ENCODE measurements at regions not wholly inside any gene's neighbourhood (a gene's known extent, or its start where the extent isn't known, plus 50 kb on each side); places are given as distances from the start of the nearest gene placed in this dataset.
A peak's percentile ranks its signal among the peaks of the same experiment; 100 is the strongest.
"Not testable (repeated sequence)": the region's sequence is repeated elsewhere in the genome, so short reads cannot be mapped to it uniquely, and the experiment has no call there.

DNA sequence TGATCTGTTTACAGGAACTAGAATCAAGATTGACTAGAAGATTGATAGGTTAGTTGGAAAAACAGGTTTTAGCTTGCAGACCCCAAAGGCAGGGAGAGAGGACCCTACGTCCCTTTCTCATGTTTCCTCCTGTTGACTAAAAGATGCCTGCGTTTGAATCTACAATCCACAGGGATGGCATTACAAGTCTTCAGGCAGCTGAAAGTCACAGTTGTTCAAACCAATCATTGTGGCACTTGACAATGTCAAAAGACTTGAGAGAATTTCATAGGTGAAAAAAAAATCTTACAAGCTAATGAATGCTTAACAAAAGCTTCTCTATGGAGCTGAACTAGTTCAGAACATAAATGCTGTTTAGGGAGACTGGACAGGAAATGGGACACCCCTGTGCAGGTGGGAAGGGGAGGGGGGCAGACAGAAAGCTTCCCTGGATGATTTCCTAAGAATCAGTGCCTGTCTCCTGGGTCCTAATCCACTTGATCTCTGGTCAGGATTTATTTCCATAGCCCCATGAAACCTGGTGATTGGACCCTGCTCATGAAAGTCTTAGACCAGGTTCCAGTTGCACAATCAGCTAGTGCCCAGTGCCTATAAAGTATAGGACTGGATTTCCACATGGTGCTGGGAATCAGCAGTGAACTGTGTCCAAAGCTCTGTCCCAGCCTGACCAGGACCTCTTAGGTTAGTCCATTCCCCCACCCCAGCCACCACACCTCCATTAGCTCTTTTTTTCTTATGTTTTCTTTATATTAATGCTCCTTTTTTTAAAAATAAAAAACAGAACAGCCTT is 91.6 kb upstream of the BCAR3 start:
- no peak for DNase-seq (ENCODE audit: low spot score)

DNA sequence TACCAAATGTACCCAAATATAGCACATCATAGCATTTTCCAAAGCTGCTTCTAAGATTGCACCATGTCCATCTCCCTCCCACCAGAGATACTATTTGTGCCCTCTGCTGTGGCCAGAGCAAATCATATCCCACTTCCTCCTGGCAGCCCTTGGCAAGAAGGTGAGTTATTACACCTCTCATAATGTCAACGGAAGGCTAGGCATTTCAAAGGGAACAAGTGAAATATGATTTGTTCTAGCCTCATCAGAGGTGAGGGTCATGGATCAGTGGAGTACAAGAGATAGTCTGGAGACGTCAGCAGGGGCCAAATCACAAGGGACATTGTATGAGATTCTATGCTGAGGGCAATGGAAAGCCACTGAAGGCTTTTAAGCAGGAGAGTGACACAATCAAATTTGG is 90.2 kb upstream of the BCAR3 start:
- no peak for DNase-seq (ENCODE audit: low spot score)

DNA sequence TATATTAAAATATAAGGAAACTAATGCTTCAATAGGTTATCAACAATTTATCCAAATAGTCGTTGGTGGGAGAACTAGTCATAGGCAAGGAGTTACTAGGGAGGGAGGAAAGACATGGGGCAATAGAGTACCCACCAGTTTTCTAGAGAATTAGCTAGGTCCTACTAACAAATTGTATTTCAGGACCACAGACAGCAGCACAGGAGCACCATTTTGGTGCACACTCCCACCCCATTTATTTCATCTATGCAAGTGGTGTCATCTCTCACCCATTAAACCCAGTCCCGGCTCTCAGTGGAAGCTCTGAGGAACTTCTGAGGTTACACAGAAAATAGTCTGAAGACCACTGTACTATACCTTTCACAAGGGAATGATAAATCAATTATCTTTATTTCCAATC is 89.0 kb upstream of the BCAR3 start:
- DNase-seq (ENCODE audit: low spot score) = no peak

DNA sequence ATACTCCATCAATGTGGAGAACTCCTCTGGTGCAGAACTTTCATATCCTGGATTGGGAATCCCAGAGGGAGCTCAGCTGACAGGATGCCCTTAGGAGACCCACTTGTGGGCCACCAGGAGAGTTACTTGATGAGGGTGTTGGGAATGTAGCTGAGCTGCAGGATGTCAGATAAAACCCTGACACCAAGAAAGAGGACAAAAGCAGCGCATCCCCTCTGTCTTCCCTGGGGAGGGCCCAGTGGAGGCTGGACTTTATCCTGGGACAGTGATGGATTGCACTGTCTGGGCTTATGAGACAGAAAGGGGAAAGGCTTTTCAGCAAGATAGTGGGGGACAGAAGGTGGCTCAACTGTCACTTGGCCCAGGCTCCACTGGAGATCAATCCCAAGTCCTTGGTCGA is 88.1 kb upstream of the BCAR3 start:
- no peak for DNase-seq (ENCODE audit: low spot score)

DNA sequence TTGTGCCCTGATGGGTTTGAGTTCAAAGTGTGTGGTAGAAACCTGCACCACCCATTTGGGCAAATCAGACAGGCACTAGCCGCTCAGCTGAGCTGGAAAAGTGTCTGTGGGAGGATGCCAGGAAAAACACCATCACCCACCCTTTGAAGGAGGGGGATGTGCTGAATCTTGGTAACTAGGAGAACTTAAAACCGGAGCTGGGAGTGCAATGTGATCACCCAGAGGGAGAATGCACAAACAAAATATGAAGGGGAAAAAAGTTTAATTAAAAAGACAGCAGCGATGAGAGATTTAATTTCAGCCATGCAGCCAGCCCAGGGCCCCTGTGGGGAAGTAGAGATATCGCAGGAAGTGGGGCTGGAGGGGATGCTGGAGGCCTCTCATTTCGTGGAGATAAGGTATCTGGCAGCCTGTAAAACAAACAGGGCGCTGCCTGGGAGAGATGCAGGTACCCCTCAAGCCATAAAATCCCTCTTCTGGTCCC is 86.8 kb upstream of the BCAR3 start:
- peak; percentile 52 for DNase-seq (ENCODE audit: low spot score)

DNA sequence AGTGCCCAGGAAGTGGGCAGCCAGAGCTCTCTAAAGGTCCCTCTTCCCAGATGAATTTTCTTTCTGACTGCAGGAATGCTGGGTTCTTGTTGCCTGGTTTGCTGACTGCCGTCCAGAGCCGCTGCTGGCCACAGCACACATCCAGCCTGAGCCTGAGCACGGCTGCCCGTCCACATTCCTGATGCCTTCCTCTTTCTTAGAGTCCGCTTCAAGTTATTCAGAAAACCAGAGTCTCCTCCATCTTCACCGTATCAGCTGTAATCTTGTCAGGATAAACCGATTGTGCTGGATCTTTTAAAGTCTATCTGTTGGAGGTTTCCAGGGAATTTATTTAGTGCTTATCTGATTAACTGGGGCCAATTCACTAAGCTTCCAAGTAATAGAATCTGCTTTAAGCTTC is 84.8 kb upstream of the BCAR3 start:
- no peak for DNase-seq (ENCODE audit: low spot score)

DNA sequence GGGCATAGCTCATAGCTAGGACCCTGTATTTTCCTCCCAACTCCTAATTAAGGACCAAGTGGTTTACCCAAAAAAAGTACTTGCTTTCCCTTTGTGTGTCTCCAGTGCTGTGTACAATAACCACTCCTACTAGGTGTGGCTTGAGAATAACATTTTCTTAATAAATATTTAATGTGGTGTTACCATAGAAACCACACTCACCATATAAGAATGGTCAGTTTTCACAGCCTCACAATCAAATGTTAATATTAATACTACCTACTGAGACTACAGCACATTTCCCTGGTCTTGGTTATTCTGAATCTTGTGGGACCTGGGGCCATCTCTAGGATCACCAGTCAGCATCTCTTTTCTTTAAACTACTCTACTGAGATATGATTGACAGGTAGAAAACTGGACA is 83.5 kb upstream of the BCAR3 start:
- DNase-seq (ENCODE audit: low spot score) = no peak

DNA sequence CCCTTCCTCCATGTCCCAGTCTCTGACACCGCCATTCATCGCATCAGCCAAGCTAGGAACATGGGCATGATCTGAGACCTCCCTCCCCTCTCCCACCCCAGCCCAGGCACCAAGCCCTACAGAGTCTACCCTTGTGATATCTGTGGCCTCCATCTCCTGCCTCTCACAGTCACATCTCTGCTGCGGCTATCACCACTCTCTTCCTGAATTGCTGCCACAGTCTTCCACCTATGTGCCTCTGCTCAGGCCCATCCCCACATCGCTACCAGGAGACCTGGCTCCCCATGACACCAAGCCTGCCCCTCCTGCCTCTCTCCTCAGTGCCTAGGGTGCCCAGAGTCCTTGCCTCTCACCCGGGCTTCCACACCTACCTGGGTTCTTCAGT is 82.7 kb upstream of the BCAR3 start:
- no peak for DNase-seq (ENCODE audit: low spot score)

DNA sequence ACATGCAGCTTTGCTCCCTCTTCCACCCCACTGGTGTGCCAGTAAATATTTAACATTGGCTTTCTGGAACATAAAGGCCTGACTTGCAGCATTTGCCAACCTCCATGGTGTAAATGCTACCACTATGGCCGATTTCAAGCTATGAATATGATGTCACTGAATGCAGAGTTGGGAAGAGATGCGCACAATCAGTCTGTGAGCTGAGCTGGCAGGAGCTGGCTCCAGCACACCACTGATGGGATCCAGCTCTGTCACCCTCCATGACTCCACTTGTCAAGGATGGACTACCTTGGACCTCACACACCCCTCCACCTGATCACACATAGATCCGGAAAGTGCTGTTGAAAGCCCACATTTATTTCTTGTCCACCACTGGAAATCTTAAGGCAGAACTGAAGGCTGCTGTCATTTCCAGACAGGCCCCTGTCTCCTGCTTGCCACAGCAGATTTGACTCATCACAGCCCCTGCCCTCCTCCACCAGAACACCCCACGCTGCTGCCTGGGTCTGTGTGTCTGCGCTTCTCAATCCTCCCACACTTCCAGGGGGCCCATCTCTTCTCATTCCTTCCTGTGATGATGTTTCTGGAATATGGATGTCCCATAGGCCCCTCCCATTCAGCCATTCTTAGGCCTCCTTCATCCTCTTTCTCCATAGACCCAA is 82.2 kb upstream of the BCAR3 start:
- no peak for DNase-seq (ENCODE audit: low spot score)

DNA sequence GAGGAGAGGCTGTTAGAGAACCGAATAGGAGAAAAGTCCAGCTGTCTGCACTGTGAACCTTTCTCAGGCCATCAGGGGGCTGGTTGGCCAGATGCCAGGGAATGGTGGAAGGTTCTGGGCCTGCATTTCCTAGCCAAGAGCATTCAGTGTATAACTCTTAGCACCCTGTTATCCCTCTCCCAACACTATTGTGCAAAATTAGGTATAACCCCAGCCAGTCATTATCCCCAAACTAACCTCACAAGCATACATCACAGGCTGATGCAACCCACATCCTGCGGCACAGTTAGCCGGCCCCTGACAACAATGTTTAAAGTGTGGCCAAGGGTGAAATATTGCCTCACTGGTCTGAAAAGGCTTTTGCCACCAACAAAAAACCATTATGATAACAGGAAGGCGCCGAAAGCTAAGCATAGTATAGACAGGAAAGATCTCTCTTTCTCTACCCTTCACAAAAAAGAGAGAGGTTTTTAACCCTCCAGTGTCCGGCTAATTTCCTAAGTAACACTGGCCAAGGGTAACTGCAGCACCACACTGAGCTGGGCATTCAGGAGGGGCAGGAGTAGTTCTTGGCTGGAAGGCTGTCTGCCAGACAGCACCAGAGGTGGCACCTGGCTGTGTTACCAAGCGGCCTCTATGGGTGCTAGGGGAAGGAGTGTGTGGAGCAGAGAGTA is 77.3 kb upstream of the BCAR3 start:
- DNase-seq (ENCODE audit: low spot score) = peak; percentile 61

DNA sequence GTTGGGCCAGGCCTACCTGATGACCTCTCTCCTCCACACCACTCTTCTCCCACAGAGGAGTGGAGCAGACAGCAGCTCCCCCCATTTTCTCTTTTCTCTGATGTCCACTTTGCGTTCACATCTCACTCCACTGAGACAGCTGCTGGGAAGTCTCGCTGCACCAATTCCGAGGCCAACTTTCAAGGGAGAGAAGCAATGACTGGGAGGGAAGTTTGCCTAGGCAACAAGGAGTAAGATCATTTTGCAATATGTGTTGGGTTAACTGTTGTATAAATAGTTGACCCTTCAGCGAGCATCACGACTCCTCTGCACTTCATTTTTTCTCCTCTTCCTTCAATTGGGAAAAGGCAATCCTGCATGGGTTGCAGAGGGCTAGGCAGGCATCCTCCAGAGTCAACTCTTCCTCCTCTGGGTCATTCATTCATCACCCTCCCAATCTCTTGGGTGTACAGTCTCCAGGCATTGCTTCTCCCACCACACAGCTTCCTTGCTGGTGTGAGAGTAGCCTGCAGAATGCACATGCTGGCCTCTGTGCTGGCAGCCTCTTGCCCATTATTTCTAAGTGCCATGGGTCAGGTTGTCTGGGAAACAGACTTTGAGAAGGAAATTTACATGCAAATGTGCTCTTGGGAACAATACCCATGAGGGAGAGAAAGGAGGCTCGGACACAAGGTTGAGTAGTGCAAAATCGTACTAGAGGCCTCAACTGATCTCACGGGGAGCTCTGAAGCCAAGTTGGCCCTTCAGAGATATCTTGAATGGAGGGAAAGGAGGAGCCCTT is 75.8 kb upstream of the BCAR3 start:
- no peak for DNase-seq (ENCODE audit: low spot score)

DNA sequence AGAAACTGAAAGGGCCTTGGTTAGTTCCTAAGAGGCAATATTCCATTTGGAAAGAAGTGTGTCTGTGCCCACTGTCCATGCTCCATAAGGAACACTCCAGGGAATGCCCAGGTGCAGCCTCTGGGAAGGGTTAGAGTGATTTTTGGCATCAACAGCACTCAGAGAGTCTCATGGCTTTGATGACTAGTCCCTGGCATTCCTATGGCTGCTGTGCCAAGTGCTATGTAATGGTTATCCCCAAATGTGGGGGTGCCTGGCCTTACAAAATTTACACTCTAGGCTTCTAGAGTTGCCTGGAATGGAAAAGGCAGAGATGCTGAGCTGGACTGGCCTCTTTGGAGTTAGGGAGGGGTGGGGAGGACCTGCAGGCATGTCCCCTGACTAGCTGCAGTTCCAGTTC is 75.0 kb upstream of the BCAR3 start:
- DNase-seq (ENCODE audit: low spot score) = no peak

DNA sequence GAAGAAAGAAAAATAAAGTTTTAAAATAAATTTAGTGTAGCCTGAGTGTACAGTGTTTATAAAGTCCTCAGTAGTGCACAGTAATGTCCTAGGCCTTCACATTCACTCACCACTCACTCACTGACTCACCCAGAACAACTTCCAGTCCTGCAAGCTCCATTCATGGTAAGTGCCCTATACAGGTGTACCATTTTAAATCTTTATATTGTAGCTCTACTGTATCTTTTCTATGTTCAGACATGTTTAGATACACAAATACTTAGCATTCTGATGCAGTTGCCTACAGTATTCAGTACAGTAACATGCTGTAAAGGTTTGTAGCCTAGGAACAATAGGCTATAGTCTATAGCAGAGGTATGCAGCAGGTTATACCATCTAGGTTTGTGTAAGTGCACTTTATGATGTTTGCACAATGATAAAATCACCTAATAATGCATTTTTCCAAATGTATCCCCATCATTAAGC is 73.6 kb upstream of the BCAR3 start:
- DNase-seq (ENCODE audit: low spot score) = not testable (repeated sequence)

DNA sequence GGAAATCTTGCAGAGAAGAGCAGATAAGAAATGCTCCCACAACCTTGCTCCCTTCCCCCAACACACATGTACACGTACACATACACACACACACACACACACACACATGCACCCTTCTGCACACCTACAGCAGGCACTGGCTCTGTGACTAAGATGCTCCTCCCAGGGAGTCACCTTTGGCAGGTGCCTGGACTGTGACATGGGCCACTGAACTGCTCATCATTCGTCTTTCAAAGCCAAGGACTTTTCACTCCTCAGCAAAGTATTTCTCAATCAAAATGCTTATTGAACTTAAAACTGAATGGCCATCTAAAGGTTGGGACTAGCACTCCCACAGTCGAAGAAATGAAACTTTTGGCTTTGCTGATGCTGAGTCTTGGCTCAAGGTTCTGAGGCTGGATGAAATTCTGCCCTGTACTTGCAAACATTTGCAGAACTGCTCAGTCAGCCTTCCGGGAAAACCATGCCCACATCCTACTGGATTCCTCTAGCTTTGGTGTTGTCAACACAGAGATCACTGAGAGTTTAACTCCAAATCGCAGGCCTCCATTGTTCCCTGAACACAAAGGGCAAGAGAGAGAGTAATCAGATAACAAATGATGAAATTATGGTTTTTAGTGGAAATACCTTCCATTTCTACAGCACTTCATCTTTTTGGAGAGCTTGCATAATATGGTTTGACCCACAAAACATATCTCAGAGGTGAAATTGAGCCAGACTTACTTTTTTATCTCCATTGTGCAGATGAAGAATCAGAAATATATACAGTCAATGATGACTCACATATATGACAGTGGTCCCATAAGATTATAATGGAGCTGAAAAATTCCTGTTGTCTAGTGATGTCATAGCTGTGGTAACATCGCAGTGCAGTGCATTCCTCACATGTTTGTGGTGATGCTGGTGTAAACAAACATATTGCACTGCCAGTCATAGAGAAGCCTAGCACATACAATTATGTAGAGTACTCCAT is 72.4 kb upstream of the BCAR3 start:
- DNase-seq (ENCODE audit: low spot score) = no peak

DNA sequence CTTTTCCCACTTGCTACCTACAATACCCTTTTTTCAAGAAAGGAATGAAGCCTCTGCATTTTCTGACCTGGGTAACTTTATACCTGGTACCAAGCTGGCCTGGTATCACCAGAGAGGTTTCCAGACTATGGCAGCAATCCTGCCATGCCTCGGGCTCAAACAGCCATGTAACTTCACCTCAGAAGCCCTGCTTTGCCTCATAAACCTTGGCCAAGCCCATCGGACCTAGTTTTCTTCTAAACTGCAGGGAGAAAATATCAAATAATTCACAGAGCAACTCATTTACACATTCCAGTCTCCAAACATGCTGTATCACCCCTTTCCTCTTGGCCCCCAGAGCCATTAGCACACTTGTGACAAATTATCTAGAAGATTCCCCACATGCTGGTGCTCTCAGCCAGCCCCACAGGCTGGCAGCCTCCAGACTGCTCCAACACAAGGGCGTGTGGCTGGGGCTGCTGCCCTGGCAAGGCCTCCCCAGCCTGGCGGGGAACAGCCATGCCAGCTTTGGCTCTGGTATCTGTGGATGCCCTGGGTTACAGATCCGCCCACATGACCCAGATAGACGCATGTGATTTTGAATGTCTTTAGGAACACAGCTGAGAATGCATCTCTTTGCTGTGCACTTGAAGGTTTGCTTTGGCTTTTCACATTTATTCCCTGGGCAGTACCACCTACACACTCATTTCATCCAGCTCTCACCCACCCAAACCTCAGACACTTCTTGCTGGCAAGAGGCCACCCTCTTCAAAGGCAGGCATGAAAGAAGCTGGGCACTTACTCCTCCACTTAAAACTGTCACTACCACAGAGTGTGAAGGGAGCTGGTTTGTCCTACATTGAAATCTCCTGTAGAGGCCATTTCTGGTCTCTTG is 70.0 kb upstream of the BCAR3 start:
- no peak for DNase-seq (ENCODE audit: low spot score)

DNA sequence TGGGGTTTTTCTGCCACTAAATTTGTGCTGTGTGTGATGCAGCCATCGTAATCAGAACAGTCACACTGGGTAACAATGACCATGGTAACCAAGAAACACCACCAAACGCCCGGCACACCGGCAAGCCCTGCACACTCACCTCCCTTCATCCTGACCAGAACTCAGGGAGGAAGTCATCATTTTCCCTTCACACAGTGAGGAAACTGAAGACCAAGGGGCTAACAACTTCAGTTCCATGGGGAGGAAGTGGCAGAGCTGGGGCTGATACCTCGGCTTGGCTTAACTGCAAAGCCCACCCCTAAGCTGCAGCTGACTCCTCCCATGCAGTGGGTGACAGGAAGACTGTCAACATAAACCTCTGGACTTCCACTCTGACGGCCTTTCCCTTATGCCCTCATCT is 69.3 kb upstream of the BCAR3 start:
- no peak for DNase-seq (ENCODE audit: low spot score)

DNA sequence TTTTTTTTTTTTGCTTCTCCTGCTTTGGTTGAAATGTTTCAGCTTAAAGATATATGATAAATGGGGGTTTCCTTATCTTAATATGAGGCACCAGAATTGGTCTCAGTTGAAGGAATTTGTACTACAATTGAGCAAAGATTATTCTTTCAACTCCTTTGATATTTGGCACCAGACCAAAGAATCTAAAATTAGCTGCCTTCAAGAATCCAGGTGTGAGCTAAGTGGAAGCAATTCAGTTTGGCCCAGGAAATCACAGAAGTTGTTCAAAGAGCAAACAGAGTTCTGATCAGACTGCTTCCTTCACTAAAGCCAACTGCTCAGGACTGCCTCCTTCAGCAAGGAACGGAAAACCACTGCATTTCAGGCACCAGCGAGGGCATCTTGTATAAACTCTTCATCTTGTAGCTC is 68.3 kb upstream of the BCAR3 start:
- no peak for DNase-seq (ENCODE audit: low spot score)

DNA sequence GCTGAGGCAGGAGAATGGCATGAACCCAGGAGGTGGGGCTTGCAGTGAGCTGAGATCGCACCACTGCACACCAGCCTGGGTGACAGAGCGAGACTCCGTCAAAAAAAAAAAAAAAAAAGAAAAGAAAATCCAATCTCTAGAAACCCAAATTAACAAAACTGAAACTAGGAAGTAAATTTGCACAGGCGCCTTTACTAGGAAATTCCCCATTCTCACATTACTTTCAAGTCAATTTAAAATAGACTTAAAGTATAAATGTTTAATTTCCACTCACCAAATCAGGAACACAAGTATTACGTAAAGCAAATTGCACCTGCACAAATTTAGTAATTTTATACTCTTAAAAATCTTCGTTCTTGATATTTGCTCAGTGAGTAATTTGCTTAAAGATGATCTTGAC is 67.8 kb upstream of the BCAR3 start:
- DNase-seq (ENCODE audit: low spot score) = no peak

DNA sequence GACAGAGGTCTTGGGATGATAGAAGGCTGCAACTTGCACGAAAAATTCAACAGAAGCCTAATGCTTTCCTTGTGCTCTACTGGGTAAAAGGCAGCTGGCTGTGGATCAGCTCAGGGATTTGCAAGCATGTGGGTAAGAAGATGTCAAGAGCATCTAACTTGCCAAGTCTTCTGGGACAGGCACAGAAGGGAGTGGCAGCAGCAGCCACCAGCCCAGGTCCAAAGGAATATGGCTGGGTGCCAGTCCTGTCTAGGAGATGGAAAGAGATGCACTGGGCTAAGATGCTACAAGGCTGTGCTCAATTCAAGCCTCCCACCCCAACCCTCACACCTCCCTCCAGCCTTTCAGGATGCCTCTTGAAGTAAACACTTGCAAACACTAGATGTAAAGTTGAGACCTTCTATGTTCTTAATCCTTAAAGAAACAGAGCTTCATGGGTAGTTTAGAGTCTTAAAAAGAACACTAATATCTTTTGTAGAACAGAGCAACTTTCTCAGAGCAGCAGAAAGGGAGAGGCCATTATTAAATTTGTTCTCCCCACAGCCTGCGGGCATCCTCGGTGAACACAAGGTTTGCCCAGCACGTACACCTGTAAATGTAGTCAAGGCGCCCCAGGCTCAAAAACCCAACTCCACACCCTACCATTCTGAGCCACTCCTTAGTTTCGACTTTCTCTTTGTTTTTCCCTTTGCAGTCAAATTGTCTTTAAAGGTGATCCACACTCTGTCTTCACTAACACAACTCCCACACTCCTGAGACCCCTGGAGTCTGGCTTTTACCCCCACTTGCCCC is 64.6 kb upstream of the BCAR3 start:
- DNase-seq (ENCODE audit: low spot score) = no peak
